HG02885 (cell line): ENCODE measurements at regions not wholly inside any gene's neighbourhood (a gene's known extent, or its start where the extent isn't known, plus 50 kb on each side); places are given as distances from the start of the nearest gene placed in this dataset.

ENCODE experiments used
- ATAC-seq: cut with Tn5 transposase; IDR thresholded peaks from one replicate; pipeline ENCODE4 v1.9.1; 2021; ENCODE audit warnings: mild to moderate bottlenecking; ENCODE audit not compliant: unreplicated experiment, poor library complexity

- no peak for ATAC-seq
These were observed 279.1 kb upstream of the MAGI2 start for GRCh38 chr7:79732535-79732934.

DNA sequence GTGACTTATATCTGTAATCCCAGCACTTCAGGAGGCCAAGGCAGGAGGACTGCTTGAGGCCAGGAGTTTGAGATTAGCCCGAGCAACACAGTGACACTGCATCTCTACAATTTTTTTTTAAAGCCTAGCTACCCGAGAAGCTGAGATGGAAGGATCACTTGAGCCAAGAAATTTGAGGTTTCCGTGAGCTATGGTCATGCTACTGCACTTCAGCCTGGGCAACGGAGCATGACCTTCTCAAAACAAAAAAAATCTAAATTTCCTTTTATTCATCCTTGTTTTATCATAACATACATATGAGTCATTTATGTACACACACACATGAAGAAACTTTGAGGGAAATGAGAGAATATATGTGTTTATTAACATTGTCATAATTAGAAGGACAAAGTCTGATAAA lies 277.5 kb upstream of the MAGI2 start:
- no peak for ATAC-seq

DNA sequence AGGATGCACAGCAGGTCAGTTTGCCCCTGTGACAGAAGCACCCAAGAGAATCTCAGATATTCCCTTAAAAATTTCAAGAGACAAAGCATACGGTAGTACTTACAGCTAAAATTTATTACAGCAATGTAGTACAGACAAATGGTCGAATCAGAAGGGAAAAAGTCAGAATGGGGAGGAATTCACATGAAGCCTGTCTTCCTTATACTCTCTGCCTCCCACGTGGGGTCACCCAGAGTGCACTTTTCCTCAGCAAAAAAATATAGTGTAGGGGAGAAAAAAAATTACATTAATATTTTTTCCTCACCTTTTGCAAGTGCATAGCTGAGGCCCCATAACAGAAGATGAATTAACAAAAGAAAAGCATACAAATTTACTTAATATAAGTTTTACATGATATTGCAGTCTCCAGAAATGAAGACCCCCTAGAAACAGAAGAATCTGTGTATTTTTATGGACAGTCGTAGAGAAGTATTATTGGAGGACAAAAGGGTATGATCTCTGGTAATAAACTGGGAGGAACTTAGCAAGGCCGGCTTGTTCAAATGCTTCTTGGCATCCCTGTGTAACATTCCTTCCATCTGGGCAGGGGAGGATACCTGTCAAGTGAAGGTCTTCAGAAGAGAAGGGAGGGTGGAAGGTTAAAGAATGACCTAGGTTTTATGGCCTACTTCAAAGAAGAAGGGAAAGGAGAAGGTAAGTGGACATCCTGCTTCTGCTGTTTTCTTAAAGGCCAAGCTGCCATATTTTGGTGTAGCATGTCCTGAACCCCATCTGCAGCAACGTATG lies 270.6 kb upstream of the MAGI2 start:
- ATAC-seq, result no peak

GRCh38 chr7:79722217-79722616 lies 268.8 kb upstream of the MAGI2 start:
- ATAC-seq, result no peak

GRCh38 chr7:79719216-79719615 lies 265.7 kb upstream of the MAGI2 start:
- ATAC-seq, result no peak

GRCh38 chr7:79716329-79716728 lies 262.9 kb upstream of the MAGI2 start:
- no peak for ATAC-seq

DNA sequence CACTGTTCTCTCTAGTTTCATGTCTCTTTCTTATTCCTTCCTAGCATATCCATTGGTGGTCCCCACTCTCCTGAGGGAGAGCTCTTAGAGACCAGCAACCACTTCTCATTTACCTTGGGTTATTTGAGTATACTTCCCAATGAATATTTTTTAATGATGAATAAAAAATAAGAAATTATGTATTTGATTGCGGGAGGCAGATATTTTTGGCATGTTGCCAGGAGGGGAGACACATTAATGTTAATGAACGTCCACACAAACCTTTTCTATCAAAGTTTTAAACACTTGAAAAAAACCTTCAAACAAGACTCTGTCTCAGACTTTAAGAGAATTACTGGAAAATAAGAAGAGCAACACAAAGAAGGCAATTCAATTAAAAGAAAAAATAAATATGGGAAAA lies 260.6 kb upstream of the MAGI2 start:
- no peak for ATAC-seq

DNA sequence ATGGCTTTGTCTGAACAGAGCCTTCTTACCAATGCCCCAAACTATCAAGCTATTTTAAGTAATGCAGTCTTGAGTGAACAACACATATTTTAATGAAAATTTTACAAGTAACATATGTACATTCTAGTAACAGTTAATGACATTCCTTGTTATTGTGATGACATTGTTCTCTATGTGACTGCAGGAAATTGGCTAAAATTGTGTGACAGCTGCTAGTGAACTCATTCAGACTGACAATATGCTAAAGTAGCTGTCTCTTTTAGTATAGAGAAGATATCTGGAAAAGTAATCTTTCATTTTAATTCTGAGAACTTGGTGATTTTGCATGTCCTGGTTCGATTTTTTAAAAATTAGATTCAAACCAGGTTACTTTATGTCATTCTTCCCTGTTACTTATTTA lies 259.8 kb upstream of the MAGI2 start:
- no peak for ATAC-seq

GRCh38 chr7:79711660-79712059 lies 258.2 kb upstream of the MAGI2 start:
- ATAC-seq, result no peak

- no peak for ATAC-seq
These were observed 256.3 kb upstream of the MAGI2 start for GRCh38 chr7:79709574-79710409.

GRCh38 chr7:79702116-79702515 lies 248.6 kb upstream of the MAGI2 start:
- no peak for ATAC-seq

GRCh38 chr7:79692015-79692414 lies 238.5 kb upstream of the MAGI2 start:
- ATAC-seq, result no peak

DNA sequence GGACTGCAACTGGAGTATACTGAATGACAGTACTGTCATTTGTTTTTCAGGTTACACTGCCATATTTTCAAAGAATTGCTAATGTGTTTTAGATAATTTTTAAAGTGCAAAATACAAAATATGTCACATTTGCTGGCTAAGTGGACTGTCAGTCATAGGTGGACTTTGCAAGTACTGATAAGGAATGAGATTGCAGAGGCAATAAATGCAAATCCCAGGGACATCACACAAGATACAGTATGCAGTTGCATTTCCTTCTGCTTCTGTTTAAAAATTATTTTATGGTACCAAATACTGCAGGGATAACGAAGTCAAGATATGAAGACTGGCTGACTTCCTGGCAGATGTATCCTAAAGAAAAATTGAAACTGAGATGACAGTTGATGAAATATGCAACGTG lies 237.6 kb upstream of the MAGI2 start:
- ATAC-seq, result no peak

DNA sequence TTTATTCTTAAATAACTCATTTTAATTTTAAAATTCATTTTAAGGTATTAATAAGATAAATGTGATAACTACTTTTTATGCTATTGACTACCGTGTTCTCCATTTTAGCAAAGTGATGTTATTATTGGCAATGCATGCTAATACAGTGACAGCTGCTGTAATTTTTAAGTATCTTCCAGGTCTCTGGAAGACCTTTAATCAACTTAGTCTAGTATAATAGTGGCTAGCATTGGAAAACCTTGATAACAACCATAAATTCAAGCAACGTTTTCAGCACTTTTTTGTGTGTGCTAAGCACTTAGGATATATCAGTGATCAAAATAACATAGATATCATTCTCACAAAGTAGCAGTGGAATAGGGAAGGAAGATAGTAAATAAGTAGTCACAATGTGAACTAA lies 230.9 kb upstream of the MAGI2 start:
- ATAC-seq, result no peak

GRCh38 chr7:79683916-79684315 lies 230.4 kb upstream of the MAGI2 start:
- ATAC-seq, result no peak

DNA sequence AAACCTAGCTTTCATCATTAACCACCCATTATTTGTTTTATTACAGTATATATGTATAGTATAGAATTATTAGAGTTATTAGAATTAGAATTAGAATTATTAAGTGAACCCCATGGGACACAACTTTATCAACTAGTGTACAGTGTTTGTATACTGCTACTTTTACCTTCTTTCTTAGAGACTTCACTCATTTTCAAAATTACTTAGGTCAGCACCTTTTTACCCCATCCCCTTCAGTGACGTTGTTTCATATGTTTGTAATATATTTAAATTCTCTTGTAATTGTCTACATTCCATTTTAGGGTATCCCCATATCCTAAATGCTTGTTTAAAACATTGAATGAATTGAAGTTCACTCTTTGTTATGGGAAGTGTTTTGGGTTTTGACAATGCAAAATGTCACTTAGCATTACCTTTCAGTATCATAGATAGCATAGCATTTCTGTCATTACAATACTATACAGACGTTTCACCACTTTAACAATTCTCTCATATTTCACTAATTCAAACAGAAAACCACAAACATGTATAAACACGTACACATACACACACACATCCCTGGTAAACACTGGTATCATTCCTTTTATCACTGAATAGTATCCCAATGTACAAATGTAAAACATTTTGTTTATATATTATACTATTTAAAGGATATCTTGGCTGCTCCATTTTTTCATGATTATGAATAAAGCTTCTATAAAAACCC lies 229.9 kb upstream of the MAGI2 start:
- no peak for ATAC-seq

DNA sequence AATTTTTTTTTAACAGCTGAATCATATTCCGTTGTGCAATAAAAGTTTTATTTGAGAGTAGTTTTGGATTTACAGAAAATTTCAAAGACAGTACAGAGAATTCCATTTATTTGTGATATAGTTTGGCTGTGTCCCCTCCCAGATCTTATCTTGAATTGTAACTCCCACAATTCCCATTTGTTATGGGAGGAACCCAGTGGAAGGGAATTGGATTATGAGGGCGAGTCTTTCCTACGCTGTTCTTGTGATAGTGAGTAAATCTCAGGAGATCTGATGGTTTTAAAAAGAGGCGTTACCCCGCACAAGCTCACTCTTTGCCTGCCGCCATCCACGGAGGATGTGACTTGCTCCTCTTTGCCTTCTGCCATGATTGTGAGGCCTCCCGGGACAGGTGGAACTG lies 228.0 kb upstream of the MAGI2 start:
- no peak for ATAC-seq

- no peak for ATAC-seq
These were observed 220.5 kb upstream of the MAGI2 start for GRCh38 chr7:79673969-79674368.

- no peak for ATAC-seq
These were observed 220.0 kb upstream of the MAGI2 start for GRCh38 chr7:79673421-79673820.

GRCh38 chr7:79668292-79668691 lies 214.8 kb upstream of the MAGI2 start:
- ATAC-seq, result no peak

- no peak for ATAC-seq
These were observed 213.0 kb upstream of the MAGI2 start for GRCh38 chr7:79666472-79666871.
